Thyroid gland (tissue), 4 donors: ENCODE measurements at regions not wholly inside any gene's neighbourhood (a gene's known extent, or its start where the extent isn't known, plus 50 kb on each side); places are given as distances from the start of the nearest gene placed in this dataset.

Experiments used
- DNase-seq, 2 donors: peaks; one replicate each; pipeline ENCODE4 v3.0.0-alpha.2; 2019
- H3K27ac ChIP-seq, 3 donors: fragments of 200-600 bp; sonication (generic); 1 replicate in 2 of 3; 2 replicates in 1 of 3; pipeline ENCODE4 v1.5.1; 2016 to 2019; ENCODE audit warnings: mild to moderate bottlenecking in 1 of 3, moderate library complexity in 1 of 3
- H3K27me3 ChIP-seq: fragments of 200-600 bp; sonication (generic); one replicate; pipeline ENCODE4 v1.5.1; 2019
- H3K36me3 ChIP-seq, 2 donors: fragments of 200-600 bp; sonication (generic); one replicate each; pipeline ENCODE4 v1.5.1; 2016 to 2019
- H3K4me1 ChIP-seq, 2 donors: fragments of 200-600 bp; sonication (generic); one replicate each; pipeline ENCODE4 v1.5.1; 2017 to 2019
- H3K4me3 ChIP-seq, 3 donors: fragments of 200-600 bp; sonication (generic); replicated peaks in 1 of 3; 1 replicate in 2 of 3; 2 replicates in 1 of 3; pipeline ENCODE4 v1.5.1; 2016; ENCODE audit warnings: mild to moderate bottlenecking in 1 of 3
- H3K9me3 ChIP-seq: fragments of 200-600 bp; sonication (generic); one replicate; pipeline ENCODE4 v1.5.1; 2017
- POLR2A ChIP-seq, 2 donors: fragments of 450-650 bp; IDR thresholded peaks; one replicate each; pipeline ENCODE4 v1.6.1; 2017; ENCODE audit warnings: antibody characterized with exemption in 2 of 2, mild to moderate bottlenecking in 2 of 2, moderate library complexity in 1 of 2
- WGBS, 2 donors: methylation state at CpG; one replicate each; pipeline ENCODE4 v1.1.5; 2017; 5-methylcytosine and 5-hydroxymethylcytosine counted together
- intact Hi-C: fragments of 100-400 bp; cut with DNase I; formaldehyde crosslinking; loops from one replicate; pipeline ENCODE4 v1.15.1; 2023
- TF ChIP-seq, protein P1 (sequence below), 6 experiments: fragments of 200-600 bp in 3 of 6; fragments of 450-650 bp in 3 of 6; sonication (generic) in 3 of 6; IDR thresholded peaks; one replicate each; pipeline ENCODE4 v1.5.1; 2016 to 2019; ENCODE audit warnings: antibody characterized with exemption in 6 of 6, mild to moderate bottlenecking in 2 of 6, inconsistent platforms in 1 of 6, moderate library complexity in 1 of 6

DNA sequence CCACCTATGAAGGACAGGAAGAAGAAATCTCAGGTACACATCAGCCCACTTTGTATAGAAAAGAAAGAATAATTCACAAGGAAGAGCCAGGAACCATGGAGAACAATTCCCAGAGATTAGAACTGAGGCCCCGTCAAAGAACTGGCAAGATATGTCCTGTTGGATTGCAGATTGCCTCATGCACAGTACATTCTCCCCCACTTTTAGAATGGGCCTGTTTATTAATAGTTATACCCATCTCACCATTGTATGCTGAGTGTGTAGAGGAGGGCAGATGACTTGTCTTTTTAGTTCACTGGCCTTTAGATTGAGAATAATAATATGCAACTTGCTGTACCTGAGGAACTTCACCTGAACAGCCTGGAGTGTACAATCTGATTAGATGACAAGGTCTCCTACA is 315.6 kb upstream of the HAND2 start:
- Histone ChIP-seq H3K36me3 (no peaks in the 10 kb centered on the region), H3K4me1 (no peaks in the 10 kb centered on the region), H3K9me3 (no peaks in the 10 kb centered on the region), H3K4me3 (no peak overlapping the region), H3K27me3 (no peaks in the 10 kb centered on the region), H3K27ac (no peak overlapping the region)
- 81 to 85% methylated on average over 1 of the region's 1 CpG for WGBS, 2 donors
- no peak for DNase-seq
- TF ChIP-seq POLR2A (IDR thresholded peaks at IDR 0.05), result no peak
- TF ChIP-seq, protein P1, sequence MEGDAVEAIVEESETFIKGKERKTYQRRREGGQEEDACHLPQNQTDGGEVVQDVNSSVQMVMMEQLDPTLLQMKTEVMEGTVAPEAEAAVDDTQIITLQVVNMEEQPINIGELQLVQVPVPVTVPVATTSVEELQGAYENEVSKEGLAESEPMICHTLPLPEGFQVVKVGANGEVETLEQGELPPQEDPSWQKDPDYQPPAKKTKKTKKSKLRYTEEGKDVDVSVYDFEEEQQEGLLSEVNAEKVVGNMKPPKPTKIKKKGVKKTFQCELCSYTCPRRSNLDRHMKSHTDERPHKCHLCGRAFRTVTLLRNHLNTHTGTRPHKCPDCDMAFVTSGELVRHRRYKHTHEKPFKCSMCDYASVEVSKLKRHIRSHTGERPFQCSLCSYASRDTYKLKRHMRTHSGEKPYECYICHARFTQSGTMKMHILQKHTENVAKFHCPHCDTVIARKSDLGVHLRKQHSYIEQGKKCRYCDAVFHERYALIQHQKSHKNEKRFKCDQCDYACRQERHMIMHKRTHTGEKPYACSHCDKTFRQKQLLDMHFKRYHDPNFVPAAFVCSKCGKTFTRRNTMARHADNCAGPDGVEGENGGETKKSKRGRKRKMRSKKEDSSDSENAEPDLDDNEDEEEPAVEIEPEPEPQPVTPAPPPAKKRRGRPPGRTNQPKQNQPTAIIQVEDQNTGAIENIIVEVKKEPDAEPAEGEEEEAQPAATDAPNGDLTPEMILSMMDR (IDR thresholded peaks at IDR 0.05), result no peak
- intact Hi-C loops, result no loop called here

DNA sequence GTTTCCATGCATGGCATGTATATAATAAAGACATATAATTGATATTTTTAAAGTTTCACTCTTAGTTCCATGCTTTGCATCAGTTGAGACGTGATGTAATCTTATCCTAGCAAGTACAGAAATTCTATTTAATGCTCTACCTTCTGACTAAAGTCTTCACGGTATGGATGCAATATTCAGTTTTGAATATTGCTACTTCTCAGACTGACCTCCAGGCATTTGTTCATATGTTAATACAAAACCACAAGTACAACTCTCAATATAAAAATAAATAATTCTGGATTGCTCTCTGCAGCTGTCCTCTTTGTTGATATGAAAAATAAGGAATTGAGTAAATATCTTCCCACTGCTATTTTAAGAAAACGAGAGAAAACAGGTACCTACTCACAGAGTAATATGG is 309.8 kb upstream of the HAND2 start:
- TF ChIP-seq, protein P1 (IDR thresholded peaks at IDR 0.05), result no peak
- no peak for TF ChIP-seq POLR2A (IDR thresholded peaks at IDR 0.05)
- H3K36me3 ChIP-seq, result no peaks in the 10 kb centered on the region
- intact Hi-C loops, result no loop called here
- no peak for DNase-seq
- no peaks in the 10 kb centered on the region for H3K4me1 ChIP-seq
- WGBS, 2 donors, result 81 to 84% methylated on average over 3 of the region's 3 CpGs
- H3K27ac ChIP-seq, result no peak overlapping the region
- H3K9me3 ChIP-seq, result no peaks in the 10 kb centered on the region
- H3K27me3 ChIP-seq, result no peaks in the 10 kb centered on the region
- no peak overlapping the region for H3K4me3 ChIP-seq

DNA sequence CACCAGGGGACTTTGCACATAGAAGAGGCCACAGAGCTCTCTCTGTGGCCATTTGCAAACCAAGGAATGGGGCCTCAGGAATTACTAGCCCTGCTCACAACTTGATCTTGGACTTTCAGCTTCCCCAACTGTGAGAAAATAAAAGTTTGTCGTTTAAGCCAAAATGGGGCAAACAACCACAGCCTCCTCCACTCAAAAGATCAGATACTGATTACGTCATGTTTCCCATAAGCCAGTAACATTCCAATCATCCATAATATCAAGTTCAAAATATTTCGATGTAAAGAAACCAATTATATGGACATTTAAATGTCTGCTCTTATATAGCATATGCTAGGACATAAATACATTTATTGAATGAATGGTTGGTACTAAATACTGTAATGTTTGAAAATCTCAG is 307.5 kb upstream of the HAND2 start:
- Histone ChIP-seq H3K4me3 (no peak overlapping the region), H3K36me3 (no peaks in the 10 kb centered on the region), H3K9me3 (no peaks in the 10 kb centered on the region), H3K27ac (no peak overlapping the region), H3K27me3 (no peaks in the 10 kb centered on the region), H3K4me1 (no peaks in the 10 kb centered on the region)
- TF ChIP-seq POLR2A (IDR thresholded peaks at IDR 0.05), result no peak
- TF ChIP-seq, protein P1 (IDR thresholded peaks at IDR 0.05), result no peak
- no peak for DNase-seq
- intact Hi-C loops, result no loop called here
- WGBS, 2 donors, result 84 to 92% methylated on average over 3 of the region's 3 CpGs

DNA sequence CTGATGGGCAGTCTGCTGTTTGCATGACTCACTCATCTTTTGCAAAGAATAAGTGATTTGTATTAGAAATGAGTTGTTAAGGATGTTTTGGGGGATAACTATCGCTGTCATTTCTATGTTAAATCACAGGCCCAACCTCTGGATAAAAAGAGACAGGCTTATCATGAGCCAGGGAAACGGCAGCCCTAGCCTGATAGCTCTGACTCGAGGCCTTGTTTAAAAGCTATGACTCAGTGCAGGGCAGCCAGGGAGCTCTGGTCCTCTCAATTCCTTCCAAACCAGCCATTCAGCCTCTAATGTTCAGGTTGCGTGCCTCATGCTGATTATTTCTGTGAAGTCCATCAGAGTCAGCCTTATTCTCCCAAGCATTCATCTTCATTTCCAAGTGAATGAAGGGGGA is 305.9 kb upstream of the HAND2 start:
- H3K36me3 ChIP-seq, result no peaks in the 10 kb centered on the region
- TF ChIP-seq, protein P1 (IDR thresholded peaks at IDR 0.05), result no peak
- no peak for TF ChIP-seq POLR2A (IDR thresholded peaks at IDR 0.05)
- no peaks in the 10 kb centered on the region for H3K27me3 ChIP-seq
- H3K4me3 ChIP-seq, result no peak overlapping the region
- H3K27ac ChIP-seq, result no peak overlapping the region
- no peaks in the 10 kb centered on the region for H3K4me1 ChIP-seq
- DNase-seq, result no peak
- H3K9me3 ChIP-seq, result no peaks in the 10 kb centered on the region
- intact Hi-C loops, result no loop called here
- WGBS, 2 donors, result 59 to 65% methylated on average over 4 of the region's 4 CpGs

DNA sequence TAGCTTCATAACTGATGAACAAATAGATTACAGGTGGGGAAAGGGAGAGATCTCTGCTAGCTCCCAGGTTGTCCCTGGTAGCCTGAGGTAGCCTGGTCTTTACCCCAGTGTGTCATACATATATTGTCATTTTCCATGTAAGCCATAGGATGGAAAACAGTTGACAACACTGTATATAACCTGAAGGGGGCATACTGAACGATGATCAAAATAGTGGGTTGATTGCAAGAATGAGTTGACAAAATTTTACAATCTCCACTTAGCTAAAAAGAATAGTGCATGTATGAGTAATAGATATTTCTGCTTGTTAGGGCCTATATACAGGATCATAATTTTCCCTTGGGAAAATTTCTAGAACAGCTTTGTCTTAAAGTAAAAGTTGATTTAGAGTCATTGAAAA is 304.1 kb upstream of the HAND2 start:
- Histone ChIP-seq H3K9me3 (no peaks in the 10 kb centered on the region), H3K4me3 (no peak overlapping the region), H3K27ac (no peak overlapping the region), H3K4me1 (no peaks in the 10 kb centered on the region), H3K36me3 (no peaks in the 10 kb centered on the region), H3K27me3 (no peaks in the 10 kb centered on the region)
- no peak for DNase-seq
- 80 to 87% methylated on average over 1 of the region's 1 CpG for WGBS, 2 donors
- intact Hi-C loops, result no loop called here
- TF ChIP-seq, protein P1 (IDR thresholded peaks at IDR 0.05), result no peak
- no peak for TF ChIP-seq POLR2A (IDR thresholded peaks at IDR 0.05)
